C4-2B (cell line): ENCODE measurements at regions not wholly inside any gene's neighbourhood (a gene's known extent, or its start where the extent isn't known, plus 50 kb on each side); places are given as distances from the start of the nearest gene placed in this dataset.

Experiments used
- CTCF ChIP-seq: fragments of 450-650 bp; conservative IDR thresholded peaks from 2 replicates; pipeline ENCODE4 v1.5.1; 2017; ENCODE audit warnings: mild to moderate bottlenecking
- ZFX ChIP-seq: fragments of 450-650 bp; IDR thresholded peaks from 2 replicates; pipeline ENCODE4 v1.6.1; 2017

- no peak for TF ChIP-seq CTCF
- TF ChIP-seq ZFX: no peak
These were observed 140.6 kb downstream of the LRRC70 start for GRCh38 chr5:62719061-62719720.
